ENCODE measurements at regions not wholly inside any gene's neighbourhood (a gene's known extent, or its start where the extent isn't known, plus 50 kb on each side); places are given as distances from the start of the nearest gene placed in this dataset.

- no peak for TF ChIP-seq HOXA7 (CRISPR knock-in tag; IDR thresholded peaks at IDR 0.05)
- TF ChIP-seq, protein P1, sequence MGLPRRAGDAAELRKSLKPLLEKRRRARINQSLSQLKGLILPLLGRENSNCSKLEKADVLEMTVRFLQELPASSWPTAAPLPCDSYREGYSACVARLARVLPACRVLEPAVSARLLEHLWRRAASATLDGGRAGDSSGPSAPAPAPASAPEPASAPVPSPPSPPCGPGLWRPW (IDR thresholded peaks at IDR 0.05): no peak
- no peak for TF ChIP-seq SREBF2 (IDR thresholded peaks at IDR 0.05)
- TF ChIP-seq MYC (IDR thresholded peaks at IDR 0.05; ENCODE audit: borderline replicate concordance, low read length): no peak
- no peak for TF ChIP-seq RCOR1 (IDR thresholded peaks at IDR 0.05; ENCODE audit: low read depth, low read length)
- TF ChIP-seq RNF2 (IDR thresholded peaks at IDR 0.05; ENCODE audit: borderline replicate concordance, low read depth): no peak
Observed at GRCh38 chr2:14301331-14301730, 331.2 kb upstream of the LRATD1 start (continued).

- ChIA-PET CTCF (no interaction called here), POLR2A (no interaction called here)
- DNase-seq (ENCODE audit: low read depth in 1 of 2, low spot score in 1 of 2) (no peak), ATAC-seq (no peak), FAIRE-seq (no peak)
- TF ChIP-seq RAD21 (conservative IDR thresholded peaks at IDR 0.05 in 1 of 2, IDR thresholded peaks at IDR 0.05 in 1 of 2): no peak
- no peak for TF ChIP-seq USF2 (IDR thresholded peaks at IDR 0.05)
- TF ChIP-seq, protein P2, sequence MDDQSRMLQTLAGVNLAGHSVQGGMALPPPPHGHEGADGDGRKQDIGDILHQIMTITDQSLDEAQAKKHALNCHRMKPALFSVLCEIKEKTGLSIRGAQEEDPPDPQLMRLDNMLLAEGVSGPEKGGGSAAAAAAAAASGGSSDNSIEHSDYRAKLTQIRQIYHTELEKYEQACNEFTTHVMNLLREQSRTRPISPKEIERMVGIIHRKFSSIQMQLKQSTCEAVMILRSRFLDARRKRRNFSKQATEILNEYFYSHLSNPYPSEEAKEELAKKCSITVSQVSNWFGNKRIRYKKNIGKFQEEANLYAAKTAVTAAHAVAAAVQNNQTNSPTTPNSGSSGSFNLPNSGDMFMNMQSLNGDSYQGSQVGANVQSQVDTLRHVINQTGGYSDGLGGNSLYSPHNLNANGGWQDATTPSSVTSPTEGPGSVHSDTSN (IDR thresholded peaks at IDR 0.05): no peak
- no peak for TF ChIP-seq ATOH8 (CRISPR knock-in tag; IDR thresholded peaks at IDR 0.05; ENCODE audit: low read depth)
- TF ChIP-seq ZNF302 (CRISPR knock-in tag; IDR thresholded peaks at IDR 0.05): no peak
- TF ChIP-seq ZFP36 (IDR thresholded peaks at IDR 0.05; ENCODE audit: borderline replicate concordance, partially characterized antibody): no peak
- TF ChIP-seq CHD4 (IDR thresholded peaks at IDR 0.05; ENCODE audit: borderline replicate concordance): no peak
- TF ChIP-seq, protein P3, sequence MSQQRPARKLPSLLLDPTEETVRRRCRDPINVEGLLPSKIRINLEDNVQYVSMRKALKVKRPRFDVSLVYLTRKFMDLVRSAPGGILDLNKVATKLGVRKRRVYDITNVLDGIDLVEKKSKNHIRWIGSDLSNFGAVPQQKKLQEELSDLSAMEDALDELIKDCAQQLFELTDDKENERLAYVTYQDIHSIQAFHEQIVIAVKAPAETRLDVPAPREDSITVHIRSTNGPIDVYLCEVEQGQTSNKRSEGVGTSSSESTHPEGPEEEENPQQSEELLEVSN (IDR thresholded peaks at IDR 0.05; ENCODE audit: borderline replicate concordance, low read depth): no peak
- TF ChIP-seq BCL3 (IDR thresholded peaks at IDR 0.05): no peak
- TF ChIP-seq HEYL (CRISPR knock-in tag; IDR thresholded peaks at IDR 0.05): no peak
- TF ChIP-seq, protein P1 (IDR thresholded peaks at IDR 0.05): no peak
- no peak for TF ChIP-seq MAFK (IDR thresholded peaks at IDR 0.05; ENCODE audit: partially characterized antibody)
- TF ChIP-seq MAZ (IDR thresholded peaks at IDR 0.05; ENCODE audit: borderline replicate concordance, low read depth, low read length): no peak
- TF ChIP-seq ESRRA (IDR thresholded peaks at IDR 0.05; ENCODE audit: borderline replicate concordance, low read length): no peak
- no peak for TF ChIP-seq TFCP2L1 (CRISPR knock-in tag; IDR thresholded peaks at IDR 0.05)
- no peak for TF ChIP-seq RFX5 (IDR thresholded peaks at IDR 0.05)
- no peak for TF ChIP-seq HOXB5 (CRISPR knock-in tag; IDR thresholded peaks at IDR 0.05)
- TF ChIP-seq HMGXB4 (CRISPR knock-in tag; IDR thresholded peaks at IDR 0.05; ENCODE audit: borderline replicate concordance): no peak
- WGBS (ENCODE audit: missing lambda C conversion rate): 22% methylated on average over 3 of the region's 3 CpGs
- no peak overlapping the region for H3K4me3 ChIP-seq
- no peak overlapping the region for H3K27ac ChIP-seq
- peaks cover 5% of the 10 kb centered on the region; the same call in 1 of the 3 replicates for H3K9me3 ChIP-seq
- H3K4me1 ChIP-seq: no peaks in the 10 kb centered on the region
- no peak overlapping the region for H3K4me2 ChIP-seq
Observed at GRCh38 chr2:14303366-14304115, 329.0 kb upstream of the LRATD1 start.

Data from A549 (cell line).